OCI-LY7 (cell line): ENCODE measurements at regions not wholly inside any gene's neighbourhood (a gene's known extent, or its start where the extent isn't known, plus 50 kb on each side); places are given as distances from the start of the nearest gene placed in this dataset.

Experiments used
- EZH2phosphoT487 ChIP-seq: fragments of 200-600 bp; sonication (generic); IDR thresholded peaks from 2 replicates; pipeline ENCODE4 v1.6.1; 2018; ENCODE audit warnings: low read depth, borderline replicate concordance, mild to moderate bottlenecking, mixed run types, antibody characterized with exemption, low read length, moderate library complexity, mixed read lengths
- TF ChIP-seq, protein P1 (sequence below): fragments of 200-600 bp; sonication (generic); conservative IDR thresholded peaks from 2 replicates; pipeline ENCODE4 v1.5.1; 2014; ENCODE audit warnings: mild to moderate bottlenecking, antibody characterized with exemption, low read length, moderate library complexity, mixed read lengths

GRCh38 chr4:18167831-18168230, 146.3 kb upstream of the LCORL start:
- TF ChIP-seq, protein P1, sequence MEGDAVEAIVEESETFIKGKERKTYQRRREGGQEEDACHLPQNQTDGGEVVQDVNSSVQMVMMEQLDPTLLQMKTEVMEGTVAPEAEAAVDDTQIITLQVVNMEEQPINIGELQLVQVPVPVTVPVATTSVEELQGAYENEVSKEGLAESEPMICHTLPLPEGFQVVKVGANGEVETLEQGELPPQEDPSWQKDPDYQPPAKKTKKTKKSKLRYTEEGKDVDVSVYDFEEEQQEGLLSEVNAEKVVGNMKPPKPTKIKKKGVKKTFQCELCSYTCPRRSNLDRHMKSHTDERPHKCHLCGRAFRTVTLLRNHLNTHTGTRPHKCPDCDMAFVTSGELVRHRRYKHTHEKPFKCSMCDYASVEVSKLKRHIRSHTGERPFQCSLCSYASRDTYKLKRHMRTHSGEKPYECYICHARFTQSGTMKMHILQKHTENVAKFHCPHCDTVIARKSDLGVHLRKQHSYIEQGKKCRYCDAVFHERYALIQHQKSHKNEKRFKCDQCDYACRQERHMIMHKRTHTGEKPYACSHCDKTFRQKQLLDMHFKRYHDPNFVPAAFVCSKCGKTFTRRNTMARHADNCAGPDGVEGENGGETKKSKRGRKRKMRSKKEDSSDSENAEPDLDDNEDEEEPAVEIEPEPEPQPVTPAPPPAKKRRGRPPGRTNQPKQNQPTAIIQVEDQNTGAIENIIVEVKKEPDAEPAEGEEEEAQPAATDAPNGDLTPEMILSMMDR, result no peak
- TF ChIP-seq EZH2phosphoT487, result no peak
